GM12873 (cell line): ENCODE measurements at regions not wholly inside any gene's neighbourhood (a gene's known extent, or its start where the extent isn't known, plus 50 kb on each side); places are given as distances from the start of the nearest gene placed in this dataset.

Source experiments
- TF ChIP-seq, protein P1 (sequence below): IDR thresholded peaks from 2 replicates; pipeline ENCODE4 v1.5.1; 2012; ENCODE audit warnings: low read depth, mild to moderate bottlenecking, moderate library complexity, low read length, control low read depth; ENCODE audit not compliant: insufficient read depth; ENCODE audit errors: missing control alignments

DNA sequence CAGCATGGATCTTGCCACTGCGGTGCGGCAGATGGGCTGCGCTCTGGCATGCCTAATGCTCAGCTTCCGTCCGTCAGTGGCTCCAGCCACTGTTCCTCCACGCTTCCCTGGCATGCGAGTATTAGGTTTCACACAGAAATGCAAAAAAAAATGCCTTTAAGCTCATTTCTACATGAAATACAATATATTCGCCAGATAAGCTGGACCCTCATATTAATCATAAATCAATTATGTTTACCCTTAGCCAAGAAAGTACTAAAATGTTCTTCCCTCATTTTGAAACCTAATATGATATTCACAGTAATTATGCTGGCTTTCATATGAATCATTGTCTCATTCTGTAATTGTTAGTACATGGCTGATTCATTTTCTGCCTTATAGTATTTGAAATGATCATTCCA, 115.5 kb upstream of the FAM241A start:
- TF ChIP-seq, protein P1, sequence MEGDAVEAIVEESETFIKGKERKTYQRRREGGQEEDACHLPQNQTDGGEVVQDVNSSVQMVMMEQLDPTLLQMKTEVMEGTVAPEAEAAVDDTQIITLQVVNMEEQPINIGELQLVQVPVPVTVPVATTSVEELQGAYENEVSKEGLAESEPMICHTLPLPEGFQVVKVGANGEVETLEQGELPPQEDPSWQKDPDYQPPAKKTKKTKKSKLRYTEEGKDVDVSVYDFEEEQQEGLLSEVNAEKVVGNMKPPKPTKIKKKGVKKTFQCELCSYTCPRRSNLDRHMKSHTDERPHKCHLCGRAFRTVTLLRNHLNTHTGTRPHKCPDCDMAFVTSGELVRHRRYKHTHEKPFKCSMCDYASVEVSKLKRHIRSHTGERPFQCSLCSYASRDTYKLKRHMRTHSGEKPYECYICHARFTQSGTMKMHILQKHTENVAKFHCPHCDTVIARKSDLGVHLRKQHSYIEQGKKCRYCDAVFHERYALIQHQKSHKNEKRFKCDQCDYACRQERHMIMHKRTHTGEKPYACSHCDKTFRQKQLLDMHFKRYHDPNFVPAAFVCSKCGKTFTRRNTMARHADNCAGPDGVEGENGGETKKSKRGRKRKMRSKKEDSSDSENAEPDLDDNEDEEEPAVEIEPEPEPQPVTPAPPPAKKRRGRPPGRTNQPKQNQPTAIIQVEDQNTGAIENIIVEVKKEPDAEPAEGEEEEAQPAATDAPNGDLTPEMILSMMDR, result no peak

DNA sequence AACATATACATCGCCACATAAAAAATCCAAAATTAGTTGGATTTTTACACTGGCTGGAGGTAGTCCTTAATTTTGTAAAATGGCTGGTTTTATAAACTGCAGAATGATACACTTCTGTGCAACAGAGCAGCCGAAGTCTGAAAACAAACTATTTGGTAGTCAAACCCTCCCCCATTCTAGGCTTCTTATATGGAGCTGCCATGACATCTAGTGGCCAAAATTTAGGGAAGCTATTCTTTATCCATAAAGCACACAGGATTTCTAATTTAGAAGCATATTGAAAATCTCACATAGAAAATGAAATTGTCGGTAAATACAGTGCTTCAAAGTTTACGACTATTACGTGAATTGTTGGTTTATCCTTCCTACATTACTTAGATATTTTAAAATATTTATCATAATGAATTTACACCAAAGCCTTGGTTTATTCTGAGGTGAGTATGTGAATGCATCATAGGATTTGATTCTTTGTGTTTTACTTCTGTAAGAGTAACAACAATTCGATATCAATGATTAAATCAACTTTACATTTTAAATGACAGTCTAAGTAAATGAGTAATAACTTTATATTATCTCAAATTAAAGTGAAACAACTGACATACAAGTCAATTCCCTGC, 113.4 kb upstream of the FAM241A start:
- TF ChIP-seq, protein P1, result peak; percentile 54

DNA sequence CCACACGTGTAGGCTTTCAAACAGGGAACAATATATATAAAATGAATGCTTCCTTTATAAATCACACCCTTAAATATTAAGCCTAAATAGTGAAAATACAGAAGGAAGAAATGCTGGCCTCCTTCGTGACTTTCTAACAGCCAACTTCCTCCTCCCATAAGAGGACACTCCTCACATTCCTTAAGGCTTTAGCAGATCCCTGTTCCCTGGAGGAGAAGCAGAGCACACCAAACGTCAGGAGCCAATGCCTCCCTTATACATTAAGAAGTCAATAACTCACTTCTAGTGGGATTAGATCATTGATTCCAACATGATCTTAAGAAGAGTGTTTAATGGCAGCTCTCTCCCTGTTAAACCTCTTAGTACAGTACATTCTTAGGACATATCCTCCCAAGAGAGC, 108.4 kb upstream of the FAM241A start:
- TF ChIP-seq, protein P1, result no peak

DNA sequence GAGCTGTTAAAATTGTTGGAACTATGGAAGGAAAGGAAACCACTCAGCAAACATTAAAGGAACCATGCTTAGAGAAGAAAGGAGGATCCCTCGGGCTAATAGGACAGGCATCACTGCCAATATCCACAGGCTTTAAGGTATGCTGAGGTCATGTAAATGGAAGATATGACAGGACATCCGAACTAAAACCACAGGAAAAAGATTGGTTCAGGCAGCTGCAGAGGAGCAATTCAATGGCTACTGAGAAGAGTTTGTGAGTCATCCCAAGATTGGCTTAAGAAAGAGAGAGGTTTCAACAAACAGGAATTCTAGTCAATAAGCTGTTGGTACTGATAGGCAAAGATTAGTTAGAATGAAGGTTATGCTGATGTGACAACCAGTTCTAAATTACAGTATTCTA, 106.4 kb upstream of the FAM241A start:
- TF ChIP-seq, protein P1, result no peak

DNA sequence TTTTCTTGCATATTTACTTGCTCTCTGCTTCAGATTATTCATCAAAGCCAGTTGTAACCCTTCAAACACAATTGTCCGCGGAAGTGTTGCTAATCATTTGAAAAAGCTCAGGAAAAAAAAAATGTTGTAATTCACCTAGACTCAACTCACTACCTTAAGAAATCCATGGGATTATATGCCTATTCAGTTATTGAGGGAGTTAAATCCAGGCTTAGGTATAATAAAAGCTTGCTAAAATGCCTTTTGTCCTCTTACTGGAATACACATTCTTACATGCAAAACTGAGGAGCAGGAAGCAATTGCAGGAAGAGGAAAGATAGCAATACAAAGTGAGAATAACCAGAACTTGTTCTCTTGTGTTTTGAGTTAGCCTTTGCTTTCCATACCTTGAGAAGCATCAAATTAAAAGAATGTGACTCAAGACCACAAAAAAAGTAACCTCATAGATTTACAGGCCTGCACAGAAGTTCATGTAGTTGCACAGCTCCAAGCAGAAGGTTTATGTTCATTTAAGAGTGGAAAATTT, 91.4 kb upstream of the FAM241A start:
- TF ChIP-seq, protein P1, result no peak

DNA sequence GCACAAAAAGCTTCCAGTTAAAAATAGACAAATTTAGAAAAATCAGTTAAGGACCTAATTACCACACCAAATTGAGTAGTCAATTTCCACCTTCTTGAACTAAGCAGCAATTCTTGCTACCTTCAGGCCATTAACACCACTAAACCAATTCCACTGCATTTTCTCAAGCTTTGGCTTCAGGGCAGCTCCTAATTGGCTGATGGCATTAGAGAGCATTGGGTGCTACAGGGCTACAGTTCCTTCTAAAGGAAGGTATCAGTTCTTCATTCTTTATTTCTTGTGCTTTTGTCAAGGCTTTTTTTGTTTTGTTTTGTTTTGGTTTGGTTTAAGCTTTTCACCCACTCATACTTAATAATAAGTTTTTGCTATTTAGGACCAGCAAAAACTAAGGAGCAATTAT, 90.2 kb upstream of the FAM241A start:
- TF ChIP-seq, protein P1, result no peak

DNA sequence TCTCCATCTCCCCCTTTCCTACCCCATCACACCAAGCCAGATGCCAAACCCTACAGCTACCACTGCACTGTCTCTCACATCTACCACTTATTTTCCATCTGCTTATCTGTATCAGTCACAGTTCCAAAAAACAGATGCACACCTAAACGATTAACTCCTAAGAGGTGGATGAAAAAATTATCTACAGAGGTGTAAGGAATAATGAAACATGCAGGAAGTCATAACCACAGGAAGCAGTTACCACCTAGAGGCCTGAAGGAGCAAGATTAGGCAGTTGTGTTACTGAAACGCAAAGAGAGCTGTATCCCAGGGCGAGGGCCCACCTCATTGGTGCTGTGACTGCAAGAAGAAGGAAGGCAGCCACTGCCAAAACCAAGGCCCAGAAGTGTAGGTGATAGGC, 87.8 kb upstream of the FAM241A start:
- TF ChIP-seq, protein P1, result no peak

DNA sequence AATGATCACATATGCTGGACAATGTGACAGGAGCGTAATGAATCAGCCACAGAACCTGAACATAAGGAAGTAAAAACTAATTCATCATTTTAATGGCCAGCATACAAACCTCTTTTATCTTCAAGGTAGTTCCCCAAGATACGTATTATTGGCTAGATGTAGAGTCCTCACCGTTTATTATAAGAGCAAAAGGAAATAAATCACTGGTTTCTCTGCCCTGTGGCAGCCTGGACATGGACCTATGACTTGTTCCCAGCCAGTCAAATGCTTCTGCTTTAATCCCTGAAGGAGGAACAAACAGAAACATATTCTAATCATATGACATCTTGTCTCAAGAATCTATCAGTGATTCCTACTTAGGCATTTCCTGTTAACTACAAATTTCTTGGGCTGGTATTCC, 86.8 kb upstream of the FAM241A start:
- TF ChIP-seq, protein P1, result no peak
